H1 (cell line): ENCODE measurements at regions not wholly inside any gene's neighbourhood (a gene's known extent, or its start where the extent isn't known, plus 50 kb on each side); places are given as distances from the start of the nearest gene placed in this dataset.

Source experiments
- ATF2 ChIP-seq: IDR thresholded peaks from 2 replicates; pipeline ENCODE4 v1.6.1; 2012; ENCODE audit warnings: low read length, inconsistent platforms
- BACH1 ChIP-seq: IDR thresholded peaks from 2 replicates; pipeline ENCODE4 v1.6.1; 2012; ENCODE audit warnings: low read length, improper control_type of control experiment
- CTCF ChIP-seq, 3 experiments: IDR thresholded peaks; 1 replicate in 2 of 3; 2 replicates in 1 of 3; pipeline versions ENCODE4 v1.5.1 to v1.6.1; 2011; ENCODE audit warnings: low read length in 3 of 3, mild to moderate bottlenecking in 3 of 3, inconsistent platforms in 2 of 3, low read depth in 1 of 3, moderate library complexity in 1 of 3; ENCODE audit not compliant: insufficient read depth in 1 of 3; ENCODE audit errors: control extremely low read depth in 1 of 3
- EZH2 ChIP-seq: fragments of 200-600 bp; sonication (generic); IDR thresholded peaks from 2 replicates; pipeline ENCODE4 v1.7.1; 2012; ENCODE audit warnings: low read depth, mild to moderate bottlenecking, moderate library complexity, low read length, inconsistent platforms; ENCODE audit not compliant: severe bottlenecking
- JUND ChIP-seq: IDR thresholded peaks from 2 replicates; pipeline ENCODE4 v1.6.1; 2011; ENCODE audit warnings: mild to moderate bottlenecking, improper control_type of control experiment, low read length
- POLR2A ChIP-seq, 2 experiments: IDR thresholded peaks; 1 replicate in 1 of 2; 2 replicates in 1 of 2; pipeline ENCODE4 v1.6.1; 2011; ENCODE audit warnings: low read depth in 2 of 2, low read length in 2 of 2, mild to moderate bottlenecking in 2 of 2; ENCODE audit errors: control extremely low read depth in 1 of 2
- POLR2AphosphoS5 ChIP-seq: IDR thresholded peaks from 2 replicates; pipeline ENCODE4 v1.6.1; 2011; ENCODE audit warnings: low read depth, low read length
- RFX5 ChIP-seq: IDR thresholded peaks from 2 replicates; pipeline ENCODE4 v1.6.1; 2011; ENCODE audit warnings: low read depth, low read length, improper control_type of control experiment, borderline replicate concordance
- RXRA ChIP-seq: IDR thresholded peaks from 2 replicates; pipeline ENCODE4 v1.6.1; 2011; ENCODE audit warnings: low read depth, mild to moderate bottlenecking, low read length, moderate library complexity; ENCODE audit not compliant: insufficient read depth
- USF2 ChIP-seq: IDR thresholded peaks from 2 replicates; pipeline ENCODE4 v1.6.1; 2011; ENCODE audit warnings: low read length, improper control_type of control experiment
- YY1 ChIP-seq: IDR thresholded peaks from 2 replicates; pipeline ENCODE4 v1.6.1; 2011; ENCODE audit warnings: low read depth, mild to moderate bottlenecking, low read length

GRCh38 chr2:107688135-107688534, 138.6 kb upstream of the RGPD4 start:
- TF ChIP-seq USF2 (no peak), RFX5 (no peak), POLR2A (IDR thresholded peaks at IDR 0.05; ENCODE audit: control extremely low read depth in 1 of 2, low read depth in 2 of 2, low read length in 2 of 2) (no peak), CTCF (IDR thresholded peaks at IDR 0.05; ENCODE audit: control extremely low read depth in 1 of 3, insufficient read depth in 1 of 3, low read depth in 1 of 3, low read length in 3 of 3) (no peak), EZH2 (no peak), RXRA (no peak), ATF2 (no peak), BACH1 (no peak), YY1 (no peak), JUND (no peak), POLR2AphosphoS5 (no peak)
